ENCODE measurements at regions not wholly inside any gene's neighbourhood (a gene's known extent, or its start where the extent isn't known, plus 50 kb on each side); places are given as distances from the start of the nearest gene placed in this dataset.

GRCh38 chr3:21256932-21257331 is 494.1 kb downstream of the ZNF385D start:
- H3K36me3 Mint-ChIP-seq (ENCODE audit: low read depth): peaks cover 3% of the 10 kb centered on the region

GRCh38 chr3:21238661-21239060 is 512.3 kb downstream of the ZNF385D start:
- Mint-ChIP-seq H3K4me3 (no peak overlapping the region), H3K4me1 (no peaks in the 10 kb centered on the region), H3K27ac (ENCODE audit: unreplicated experiment) (no peak overlapping the region), H3K9me3 (peaks cover under 1% of the 10 kb centered on the region), H3K27me3 (ENCODE audit: low read depth) (no peaks in the 10 kb centered on the region), H3K36me3 (ENCODE audit: low read depth) (no peaks in the 10 kb centered on the region)
- no peak for TF ChIP-seq CTCF (conservative IDR thresholded peaks at IDR 0.05)
- DNase-seq (ENCODE audit: low read depth, low spot score): no peak

More at GRCh38 chr3:21256932-21257331, 494.1 kb downstream of the ZNF385D start:
- H3K4me3 Mint-ChIP-seq: no peak overlapping the region
- no peaks in the 10 kb centered on the region for H3K9me3 Mint-ChIP-seq
- no peaks in the 10 kb centered on the region for H3K27me3 Mint-ChIP-seq (ENCODE audit: low read depth)
- no peak for DNase-seq (ENCODE audit: low read depth, low spot score)
- no peak overlapping the region for H3K27ac Mint-ChIP-seq (ENCODE audit: unreplicated experiment)
- H3K4me1 Mint-ChIP-seq: no peaks in the 10 kb centered on the region
- TF ChIP-seq CTCF (conservative IDR thresholded peaks at IDR 0.05): no peak

- Mint-ChIP-seq H3K9me3 (no peaks in the 10 kb centered on the region), H3K27me3 (ENCODE audit: low read depth) (no peaks in the 10 kb centered on the region), H3K4me3 (no peak overlapping the region), H3K27ac (ENCODE audit: unreplicated experiment) (no peak overlapping the region), H3K4me1 (no peaks in the 10 kb centered on the region), H3K36me3 (ENCODE audit: low read depth) (no peaks in the 10 kb centered on the region)
- no peak for TF ChIP-seq CTCF (conservative IDR thresholded peaks at IDR 0.05)
- no peak for DNase-seq (ENCODE audit: low read depth, low spot score)
These were observed 513.4 kb downstream of the ZNF385D start for GRCh38 chr3:21237638-21238037.

- no peaks in the 10 kb centered on the region for H3K9me3 Mint-ChIP-seq
- no peak for TF ChIP-seq CTCF (conservative IDR thresholded peaks at IDR 0.05)
- no peaks in the 10 kb centered on the region for H3K36me3 Mint-ChIP-seq (ENCODE audit: low read depth)
- DNase-seq (ENCODE audit: low read depth, low spot score): no peak
- no peaks in the 10 kb centered on the region for H3K4me1 Mint-ChIP-seq
- H3K4me3 Mint-ChIP-seq: no peak overlapping the region
- no peak overlapping the region for H3K27ac Mint-ChIP-seq (ENCODE audit: unreplicated experiment)
- no peaks in the 10 kb centered on the region for H3K27me3 Mint-ChIP-seq (ENCODE audit: low read depth)
These were observed 515.5 kb downstream of the ZNF385D start for GRCh38 chr3:21235491-21235890.

GRCh38 chr3:21234933-21235332 is 516.1 kb downstream of the ZNF385D start:
- DNase-seq (ENCODE audit: low read depth, low spot score): no peak
- H3K4me1 Mint-ChIP-seq: no peaks in the 10 kb centered on the region
- H3K27me3 Mint-ChIP-seq (ENCODE audit: low read depth): no peaks in the 10 kb centered on the region
- H3K27ac Mint-ChIP-seq (ENCODE audit: unreplicated experiment): no peak overlapping the region
- no peak for TF ChIP-seq CTCF (conservative IDR thresholded peaks at IDR 0.05)
- H3K4me3 Mint-ChIP-seq: no peak overlapping the region
- H3K36me3 Mint-ChIP-seq (ENCODE audit: low read depth): no peaks in the 10 kb centered on the region
- no peaks in the 10 kb centered on the region for H3K9me3 Mint-ChIP-seq

Measured in neural crest cell (in vitro differentiated cells).